ENCODE measurements at regions not wholly inside any gene's neighbourhood (a gene's known extent, or its start where the extent isn't known, plus 50 kb on each side); places are given as distances from the start of the nearest gene placed in this dataset.

DNA sequence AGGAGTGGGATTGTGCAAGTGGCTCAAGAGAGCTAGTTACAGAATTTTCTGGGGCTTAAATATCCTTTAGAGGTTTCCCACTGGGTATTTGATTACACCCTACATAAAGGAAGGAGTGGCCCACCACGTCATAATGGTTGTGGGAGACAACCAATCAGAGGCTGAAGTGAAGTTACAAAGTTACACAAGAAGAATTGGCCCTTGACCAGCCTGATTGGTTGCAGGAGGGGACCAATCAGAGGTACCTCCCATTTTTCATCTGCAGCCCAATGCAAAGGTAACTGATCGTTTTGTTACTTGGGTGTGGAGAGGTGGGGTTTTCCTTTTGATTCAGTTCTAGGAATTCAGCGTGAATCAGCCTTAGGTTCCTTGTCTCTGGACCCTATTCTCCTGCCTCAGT lies 430.5 kb upstream of the FAT3 start:
- no peak overlapping the region for H3K4me3 ChIP-seq (ENCODE audit: low read depth, low read length)
- TF ChIP-seq, protein P1, sequence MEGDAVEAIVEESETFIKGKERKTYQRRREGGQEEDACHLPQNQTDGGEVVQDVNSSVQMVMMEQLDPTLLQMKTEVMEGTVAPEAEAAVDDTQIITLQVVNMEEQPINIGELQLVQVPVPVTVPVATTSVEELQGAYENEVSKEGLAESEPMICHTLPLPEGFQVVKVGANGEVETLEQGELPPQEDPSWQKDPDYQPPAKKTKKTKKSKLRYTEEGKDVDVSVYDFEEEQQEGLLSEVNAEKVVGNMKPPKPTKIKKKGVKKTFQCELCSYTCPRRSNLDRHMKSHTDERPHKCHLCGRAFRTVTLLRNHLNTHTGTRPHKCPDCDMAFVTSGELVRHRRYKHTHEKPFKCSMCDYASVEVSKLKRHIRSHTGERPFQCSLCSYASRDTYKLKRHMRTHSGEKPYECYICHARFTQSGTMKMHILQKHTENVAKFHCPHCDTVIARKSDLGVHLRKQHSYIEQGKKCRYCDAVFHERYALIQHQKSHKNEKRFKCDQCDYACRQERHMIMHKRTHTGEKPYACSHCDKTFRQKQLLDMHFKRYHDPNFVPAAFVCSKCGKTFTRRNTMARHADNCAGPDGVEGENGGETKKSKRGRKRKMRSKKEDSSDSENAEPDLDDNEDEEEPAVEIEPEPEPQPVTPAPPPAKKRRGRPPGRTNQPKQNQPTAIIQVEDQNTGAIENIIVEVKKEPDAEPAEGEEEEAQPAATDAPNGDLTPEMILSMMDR (IDR thresholded peaks at IDR 0.05; ENCODE audit: low read depth, low read length, missing control alignments): no peak
- DNase-seq (ENCODE audit: low read depth): no peak

DNA sequence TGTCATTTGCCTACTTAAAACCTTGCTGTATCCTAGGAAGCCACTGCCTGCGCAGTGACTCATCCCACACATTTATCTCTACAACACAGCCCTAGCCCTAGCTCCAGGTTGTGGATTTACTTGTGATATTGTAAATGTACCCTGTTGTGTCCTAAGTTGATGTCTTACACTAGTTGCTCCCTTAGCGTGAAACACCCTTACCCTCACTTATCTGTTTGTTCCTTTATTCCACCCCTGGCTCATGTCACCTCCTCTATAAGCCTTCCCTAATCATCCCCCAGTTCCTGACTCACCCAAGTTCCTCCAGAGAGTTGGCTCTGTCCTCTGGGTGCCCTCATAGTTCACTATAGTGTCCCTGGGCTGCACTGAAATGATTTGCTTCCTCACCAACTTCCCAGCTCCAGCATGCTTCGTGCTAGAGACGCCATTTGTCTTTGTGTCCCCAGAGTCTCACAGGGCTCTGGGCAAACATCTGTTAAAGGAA lies 431.8 kb upstream of the FAT3 start:
- no peak overlapping the region for H3K4me3 ChIP-seq (ENCODE audit: low read depth, low read length)
- TF ChIP-seq, protein P1 (IDR thresholded peaks at IDR 0.05; ENCODE audit: low read depth, low read length, missing control alignments): no peak
- no peak for DNase-seq (ENCODE audit: low read depth)

DNA sequence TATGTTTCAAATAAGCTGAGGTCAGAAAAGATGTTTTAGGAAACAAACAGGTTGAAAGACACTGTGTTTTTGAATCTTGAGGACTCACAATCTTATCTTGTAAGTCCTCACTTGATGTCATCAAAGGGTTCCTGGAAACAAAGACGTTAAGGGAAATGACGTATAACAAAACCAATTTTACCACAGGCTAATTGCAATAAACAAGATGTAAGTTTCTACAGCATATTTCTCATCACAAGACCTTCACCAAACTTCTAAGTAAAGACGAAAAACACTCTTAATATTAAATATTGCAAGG lies 433.5 kb upstream of the FAT3 start:
- TF ChIP-seq, protein P1 (IDR thresholded peaks at IDR 0.05; ENCODE audit: low read depth, low read length, missing control alignments): no peak
- no peak overlapping the region for H3K4me3 ChIP-seq (ENCODE audit: low read depth, low read length)
- no peak for DNase-seq (ENCODE audit: low read depth)

DNA sequence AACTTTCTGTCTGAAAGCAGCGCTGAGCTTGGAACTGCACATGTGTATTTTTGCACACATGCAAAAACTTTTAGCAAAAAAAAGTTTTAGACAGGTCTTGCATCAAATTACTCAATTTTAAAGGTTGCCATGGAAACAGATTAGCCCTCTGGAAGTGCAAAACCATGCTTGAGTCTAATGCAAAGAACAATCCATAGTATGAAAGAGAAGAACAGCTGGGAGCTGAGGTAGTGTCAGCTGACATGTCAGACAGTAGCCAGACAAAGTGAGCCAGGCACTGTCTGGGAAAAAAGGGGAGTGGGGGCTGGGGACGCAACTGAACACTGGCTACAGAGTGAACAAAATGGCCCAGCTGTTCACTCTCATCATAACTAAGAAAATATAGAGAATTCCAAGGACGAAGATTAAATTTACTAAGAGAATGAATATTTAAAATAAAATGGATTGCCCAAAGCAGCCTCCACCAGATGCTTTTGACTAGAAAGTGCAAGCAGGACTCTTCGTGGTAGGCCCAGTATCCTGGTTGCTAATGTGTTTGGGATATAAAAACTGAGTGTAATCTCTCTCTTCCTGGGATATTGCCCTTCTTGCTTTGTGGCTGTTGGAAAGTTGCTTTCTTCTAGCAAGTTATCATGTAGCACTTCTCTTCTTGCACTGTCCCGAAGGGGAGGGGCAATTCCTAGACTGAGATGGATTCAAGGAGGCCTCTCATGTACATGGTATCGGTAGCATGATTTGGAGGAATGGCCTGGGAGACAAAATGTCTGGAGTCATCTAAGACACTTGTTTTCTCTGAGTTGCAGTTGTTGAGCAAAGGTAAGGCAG lies 434.1 kb upstream of the FAT3 start:
- no peak overlapping the region for H3K4me3 ChIP-seq (ENCODE audit: low read depth, low read length)
- TF ChIP-seq, protein P1 (IDR thresholded peaks at IDR 0.05; ENCODE audit: low read depth, low read length, missing control alignments): no peak
- DNase-seq (ENCODE audit: low read depth): no peak

DNA sequence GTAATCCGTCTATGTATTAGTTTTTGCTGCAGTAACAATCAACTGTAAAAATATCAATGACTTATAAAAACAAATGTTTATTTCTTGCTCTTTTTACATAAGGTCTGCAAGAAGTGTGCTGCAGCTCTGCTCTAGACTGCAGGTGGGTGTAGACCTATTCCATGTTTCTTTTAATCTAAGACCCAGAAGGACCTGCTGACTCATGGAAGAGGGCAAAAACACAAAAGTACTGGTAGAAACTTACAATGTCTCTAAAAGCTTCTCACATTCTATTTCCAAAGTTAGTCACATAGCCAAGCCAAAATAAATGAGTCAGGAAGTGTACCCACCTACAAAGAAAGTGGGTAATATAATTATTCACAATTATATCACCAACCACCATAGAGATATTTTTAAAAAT lies 435.9 kb upstream of the FAT3 start:
- TF ChIP-seq, protein P1 (IDR thresholded peaks at IDR 0.05; ENCODE audit: low read depth, low read length, missing control alignments): no peak

DNA sequence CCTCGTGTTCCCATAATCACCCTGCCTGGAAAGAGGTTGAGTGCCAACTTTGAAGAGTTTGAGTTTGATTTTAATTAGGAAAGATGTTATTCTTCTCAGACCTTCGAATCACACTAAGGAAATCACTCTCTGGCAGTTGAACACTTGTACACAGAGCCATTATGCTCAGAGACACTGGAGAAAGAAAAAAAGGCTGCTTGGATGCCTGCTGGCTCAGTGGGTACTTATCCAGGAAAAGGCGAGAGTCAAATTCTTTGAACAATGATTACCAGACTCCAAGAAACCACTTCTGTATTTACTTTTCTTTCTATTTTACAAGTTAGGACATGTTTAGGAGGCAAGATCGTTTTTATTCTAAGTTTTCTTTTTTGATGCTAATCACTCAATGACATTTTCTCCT lies 438.5 kb upstream of the FAT3 start:
- no peak overlapping the region for H3K4me3 ChIP-seq (ENCODE audit: low read depth, low read length)
- TF ChIP-seq, protein P1 (IDR thresholded peaks at IDR 0.05; ENCODE audit: low read depth, low read length, missing control alignments): no peak
- DNase-seq (ENCODE audit: low read depth): no peak

More for the DNA sequence above, 435.9 kb upstream of the FAT3 start:
- H3K4me3 ChIP-seq (ENCODE audit: low read depth, low read length): no peak overlapping the region
- DNase-seq (ENCODE audit: low read depth): no peak

DNA sequence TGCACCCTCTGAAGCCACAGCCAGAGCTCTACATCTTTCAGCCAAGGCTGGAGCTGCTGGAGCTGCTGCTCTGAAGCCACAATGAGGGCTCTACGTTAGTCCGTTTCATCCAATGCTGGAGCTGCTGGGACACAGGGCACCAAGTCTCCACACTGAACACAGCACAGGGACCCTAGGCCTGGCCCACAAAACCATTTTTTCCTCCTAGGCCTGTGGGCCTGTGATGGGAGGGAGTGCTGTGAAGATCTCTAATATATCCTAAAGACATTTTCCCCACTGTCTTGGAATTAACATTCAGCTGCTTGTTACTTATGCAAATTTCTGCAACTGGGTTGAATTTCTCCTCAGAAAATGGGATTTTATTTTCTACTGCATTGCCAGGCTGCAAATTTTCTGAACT lies 441.4 kb upstream of the FAT3 start:
- TF ChIP-seq, protein P1 (IDR thresholded peaks at IDR 0.05; ENCODE audit: low read depth, low read length, missing control alignments): no peak
- no peak for DNase-seq (ENCODE audit: low read depth)
- H3K4me3 ChIP-seq (ENCODE audit: low read depth, low read length): no peak overlapping the region
